ENCODE measurements at regions not wholly inside any gene's neighbourhood (a gene's known extent, or its start where the extent isn't known, plus 50 kb on each side); places are given as distances from the start of the nearest gene placed in this dataset.
"Not testable (repeated sequence)": the region's sequence is repeated elsewhere in the genome, so short reads cannot be mapped to it uniquely, and the experiment has no call there.

DNA sequence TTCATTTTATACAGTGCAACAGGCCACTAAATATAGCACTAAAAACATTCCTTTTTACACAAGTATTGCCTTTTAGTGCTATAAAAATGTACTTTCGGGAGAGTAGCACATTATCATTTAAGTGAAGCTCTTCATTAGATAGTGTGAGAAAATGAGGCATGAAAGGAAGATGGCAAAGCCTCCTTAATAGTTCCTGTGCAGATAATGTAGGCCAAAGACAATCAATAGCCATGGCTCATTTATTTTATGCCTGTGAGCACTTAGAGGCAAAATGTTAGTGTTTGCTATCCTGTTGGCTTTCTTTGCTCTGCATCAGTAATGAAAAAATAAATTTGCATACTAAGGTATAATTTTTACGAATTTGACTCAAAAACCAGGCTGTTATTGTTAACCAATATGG, 929.5 kb upstream of the C9orf72 start:
- DNase-seq: no peak

DNA sequence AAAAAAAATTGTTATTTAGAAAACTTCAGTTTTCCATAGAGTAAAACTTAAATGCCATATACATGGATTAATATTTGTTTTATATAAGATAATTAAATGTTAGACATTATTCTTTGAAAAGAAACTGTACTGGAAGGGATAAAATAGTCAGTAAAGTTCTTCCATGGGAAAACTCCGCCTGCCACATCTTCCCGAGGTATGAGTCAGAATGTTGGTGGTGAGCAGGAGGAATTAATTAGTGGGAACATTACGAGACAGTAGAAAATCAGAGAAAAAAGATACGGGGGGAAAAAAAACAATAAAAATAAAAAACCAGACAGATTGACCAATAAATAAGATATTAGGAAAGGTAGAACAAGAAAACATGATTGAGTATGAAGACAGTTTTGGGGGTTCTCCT, 930.3 kb upstream of the C9orf72 start:
- no peak for DNase-seq

GRCh38 chr9:28518439-28518838, 945.2 kb upstream of the C9orf72 start:
- DNase-seq: no peak

GRCh38 chr9:28524309-28524708, 951.0 kb upstream of the C9orf72 start:
- not testable (repeated sequence) for DNase-seq

DNA sequence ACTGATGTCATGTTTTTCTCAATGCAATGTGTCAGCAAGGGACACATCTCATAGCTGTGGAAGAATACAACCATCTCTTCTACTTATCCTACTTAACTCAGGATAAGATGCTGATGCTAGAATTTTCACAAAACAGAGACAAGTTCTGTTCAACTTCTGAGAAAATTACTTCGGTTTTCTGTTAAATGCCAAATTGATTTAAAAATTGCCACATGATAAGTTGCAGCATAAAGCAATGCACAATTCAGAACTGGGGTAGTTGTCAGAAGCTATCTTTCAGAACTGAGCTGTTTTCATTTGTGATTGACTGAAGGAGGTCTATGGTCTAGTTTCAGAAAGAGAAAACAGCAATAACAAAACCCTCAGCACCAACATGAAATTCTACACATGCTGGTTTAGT, 954.8 kb upstream of the C9orf72 start:
- DNase-seq: no peak

GRCh38 chr9:28538132-28538531, 964.9 kb upstream of the C9orf72 start:
- no peak for DNase-seq

GRCh38 chr9:28539434-28540070, 966.3 kb upstream of the C9orf72 start:
- DNase-seq: no peak

- DNase-seq: no peak
Observed at GRCh38 chr9:28542928-28543327, 969.6 kb upstream of the C9orf72 start.

GRCh38 chr9:28547527-28547926, 974.2 kb upstream of the C9orf72 start:
- DNase-seq: no peak

DNA sequence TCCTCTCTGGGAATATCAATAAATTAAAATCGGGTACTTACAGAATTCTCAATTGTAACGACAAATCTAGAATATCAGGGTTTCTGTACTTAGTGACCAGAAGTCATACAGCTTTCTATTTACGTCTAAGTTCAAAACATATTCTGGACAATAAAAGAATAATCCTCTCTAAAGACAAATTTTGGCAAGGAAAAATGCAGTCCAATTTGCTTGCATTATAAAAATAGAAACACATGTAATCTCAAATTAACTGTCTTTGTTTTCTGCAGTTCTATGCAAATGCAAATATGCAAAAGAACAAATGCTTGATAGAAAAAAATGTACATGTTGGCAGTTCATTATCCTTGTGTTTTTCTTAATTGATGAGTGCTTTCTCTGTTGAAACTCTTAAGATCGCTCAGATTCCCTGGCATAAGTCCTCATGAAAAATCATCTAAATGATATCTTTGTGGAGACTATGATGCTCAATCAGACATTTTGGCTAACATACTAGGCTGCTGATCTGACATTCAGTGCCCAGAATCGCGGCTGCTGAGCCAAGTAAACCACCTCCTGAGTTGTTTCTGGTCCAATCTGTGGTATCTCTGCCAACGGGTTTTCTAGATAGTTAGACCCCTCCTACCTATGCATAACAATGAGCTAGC, 990.1 kb upstream of the C9orf72 start:
- DNase-seq: no peak

GRCh38 chr9:28583832-28584231, 1010.6 kb upstream of the C9orf72 start:
- no peak for DNase-seq

GRCh38 chr9:28584542-28584941, 1011.3 kb upstream of the C9orf72 start:
- DNase-seq: no peak

- no peak for DNase-seq
Observed at GRCh38 chr9:28587052-28587451, 1013.8 kb upstream of the C9orf72 start.

- no peak for DNase-seq
Observed at GRCh38 chr9:28598408-28598807, 1025.1 kb upstream of the C9orf72 start.

- DNase-seq: no peak
Observed at GRCh38 chr9:28600226-28600625, 1026.9 kb upstream of the C9orf72 start.

GRCh38 chr9:28607843-28608242, 1034.6 kb upstream of the C9orf72 start:
- DNase-seq: no peak

DNA sequence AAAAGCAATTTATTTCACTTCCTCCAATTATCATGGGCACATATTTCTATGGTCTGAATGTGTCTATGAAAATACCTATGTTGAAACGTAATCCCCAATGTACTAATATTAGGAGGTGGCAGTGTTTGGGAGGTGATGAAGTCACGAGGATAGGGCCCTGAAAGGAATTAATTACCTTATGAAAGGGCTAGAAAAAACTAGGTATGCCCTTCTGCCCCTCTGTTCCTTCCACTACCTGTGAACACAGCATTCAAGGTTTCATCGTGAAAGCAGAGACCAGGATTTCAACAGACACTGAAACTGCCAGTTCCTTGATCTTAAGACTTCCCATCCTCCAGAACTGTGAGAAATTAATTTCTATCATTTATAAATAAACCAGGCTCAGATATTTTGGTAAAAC, 1037.1 kb upstream of the C9orf72 start:
- DNase-seq: no peak

DNA sequence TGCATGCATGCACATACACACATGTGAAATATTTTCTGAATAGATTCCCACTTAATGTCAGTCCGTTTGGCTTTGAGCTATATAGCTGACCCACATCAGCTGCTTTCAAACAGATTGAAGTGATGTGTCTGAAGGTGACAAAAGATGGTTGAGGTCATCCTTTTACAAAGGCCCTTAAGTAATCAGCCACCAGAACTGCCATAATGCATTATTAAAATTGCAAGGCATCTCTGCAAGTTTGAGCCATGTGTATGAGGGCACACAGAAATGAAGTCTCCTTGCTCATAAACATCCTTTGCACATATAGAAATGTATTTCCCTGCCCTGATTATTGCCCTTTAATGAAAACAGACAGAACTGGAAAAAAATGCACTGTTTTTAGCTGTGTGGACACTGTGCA, 1043.0 kb upstream of the C9orf72 start:
- DNase-seq: no peak

- no peak for DNase-seq
Observed at GRCh38 chr9:28620011-28620410, 1046.7 kb upstream of the C9orf72 start.

DNA sequence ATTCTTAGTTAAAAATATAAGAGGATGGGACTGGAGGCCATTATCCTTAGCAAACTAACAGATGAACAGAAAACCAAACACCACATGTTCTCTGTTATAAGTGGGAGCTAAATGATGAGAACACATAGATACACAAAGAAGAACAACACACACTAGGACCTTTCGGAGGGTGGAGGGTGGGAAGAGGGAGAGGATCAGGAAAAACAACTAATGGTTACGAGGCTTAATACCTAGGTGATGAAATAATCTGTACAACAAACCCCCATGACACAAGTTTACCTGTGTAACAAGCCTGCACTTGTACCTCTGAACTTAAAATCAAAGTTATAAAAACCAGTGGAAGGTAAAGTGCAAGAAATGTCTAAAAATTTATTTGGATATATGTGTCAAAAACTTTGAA, 1047.4 kb upstream of the C9orf72 start:
- DNase-seq: no peak

GRCh38 chr9:28624771-28625170, 1051.5 kb upstream of the C9orf72 start:
- DNase-seq: no peak

- no peak for DNase-seq
Observed at GRCh38 chr9:28628031-28628430, 1054.8 kb upstream of the C9orf72 start.

- no peak for DNase-seq
Observed at GRCh38 chr9:28648723-28649122, 1075.4 kb upstream of the C9orf72 start.

DNA sequence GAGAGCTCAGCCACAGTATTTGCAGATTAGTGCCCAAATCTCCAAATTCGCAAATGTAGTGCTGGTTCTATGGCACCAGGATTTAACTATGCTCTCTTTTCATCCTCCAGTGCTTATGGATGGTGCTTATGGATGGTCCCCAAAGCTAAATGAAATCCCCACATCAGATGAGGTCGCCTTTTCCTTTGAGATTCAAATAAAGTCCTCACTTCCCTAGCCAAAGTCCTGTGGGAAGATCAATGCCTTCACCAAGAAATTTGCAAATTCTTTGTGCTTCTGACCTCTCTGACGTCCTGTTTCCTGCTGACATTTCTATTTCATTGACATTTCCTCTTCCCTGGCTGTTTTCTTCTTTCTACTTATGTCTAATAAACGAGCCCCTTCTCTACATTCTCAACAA, 1077.0 kb upstream of the C9orf72 start:
- no peak for DNase-seq

- no peak for DNase-seq
Observed at GRCh38 chr9:28651050-28651722, 1077.9 kb upstream of the C9orf72 start.

All from activated CD4-positive, CD25-positive, alpha-beta regulatory T cell treated with anti-CD3 and anti-CD28 coated beads, Interleukin-2, amount 50 U/mL, for 72 hours (primary cell).